ENCODE measurements at regions not wholly inside any gene's neighbourhood (a gene's known extent, or its start where the extent isn't known, plus 50 kb on each side); places are given as distances from the start of the nearest gene placed in this dataset.

DNA sequence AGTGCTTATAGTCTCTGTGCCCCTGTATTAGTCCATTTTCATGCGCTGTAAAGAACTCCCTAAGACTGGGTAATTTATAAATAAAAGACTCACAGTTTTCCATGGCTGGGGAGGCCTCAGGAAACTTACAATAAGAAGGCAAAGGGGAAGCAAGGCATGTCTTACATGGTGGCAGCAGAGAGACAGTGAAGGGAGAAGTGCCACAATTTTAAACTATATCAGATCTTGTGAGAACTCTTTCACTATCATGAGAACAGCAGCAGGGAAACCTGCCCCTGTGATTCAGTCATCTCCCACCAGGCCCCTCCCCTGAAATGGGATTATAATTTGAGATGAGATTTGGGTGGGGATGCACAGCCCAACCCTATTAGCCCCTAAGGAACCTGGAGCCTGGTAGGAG is 243.2 kb downstream of the EDEM1 start:
- TF ChIP-seq, protein P1, sequence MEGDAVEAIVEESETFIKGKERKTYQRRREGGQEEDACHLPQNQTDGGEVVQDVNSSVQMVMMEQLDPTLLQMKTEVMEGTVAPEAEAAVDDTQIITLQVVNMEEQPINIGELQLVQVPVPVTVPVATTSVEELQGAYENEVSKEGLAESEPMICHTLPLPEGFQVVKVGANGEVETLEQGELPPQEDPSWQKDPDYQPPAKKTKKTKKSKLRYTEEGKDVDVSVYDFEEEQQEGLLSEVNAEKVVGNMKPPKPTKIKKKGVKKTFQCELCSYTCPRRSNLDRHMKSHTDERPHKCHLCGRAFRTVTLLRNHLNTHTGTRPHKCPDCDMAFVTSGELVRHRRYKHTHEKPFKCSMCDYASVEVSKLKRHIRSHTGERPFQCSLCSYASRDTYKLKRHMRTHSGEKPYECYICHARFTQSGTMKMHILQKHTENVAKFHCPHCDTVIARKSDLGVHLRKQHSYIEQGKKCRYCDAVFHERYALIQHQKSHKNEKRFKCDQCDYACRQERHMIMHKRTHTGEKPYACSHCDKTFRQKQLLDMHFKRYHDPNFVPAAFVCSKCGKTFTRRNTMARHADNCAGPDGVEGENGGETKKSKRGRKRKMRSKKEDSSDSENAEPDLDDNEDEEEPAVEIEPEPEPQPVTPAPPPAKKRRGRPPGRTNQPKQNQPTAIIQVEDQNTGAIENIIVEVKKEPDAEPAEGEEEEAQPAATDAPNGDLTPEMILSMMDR (IDR thresholded peaks at IDR 0.05 in 8 of 11, conservative IDR thresholded peaks at IDR 0.05 in 3 of 11) = no peak
- no peak for TF ChIP-seq POLR2A (IDR thresholded peaks at IDR 0.05)
- TF ChIP-seq POLR2AphosphoS5 (IDR thresholded peaks at IDR 0.05) = no peak

Data from spleen (tissue), 7 donors.